ENCODE measurements at regions not wholly inside any gene's neighbourhood (a gene's known extent, or its start where the extent isn't known, plus 50 kb on each side); places are given as distances from the start of the nearest gene placed in this dataset.
A peak's percentile ranks its signal among the peaks of the same experiment; 100 is the strongest.
"Not testable (repeated sequence)": the region's sequence is repeated elsewhere in the genome, so short reads cannot be mapped to it uniquely, and the experiment has no call there.

- not testable (repeated sequence) for DNase-seq (ENCODE audit: low read depth)
Measured at GRCh38 chr4:119437515-119437914, 115.6 kb upstream of the FABP2 start.

GRCh38 chr4:119408561-119409224 is 86.8 kb upstream of the FABP2 start:
- not testable (repeated sequence) for DNase-seq (ENCODE audit: low read depth)

- DNase-seq (ENCODE audit: low read depth): not testable (repeated sequence)
Measured at GRCh38 chr4:119406721-119407460, 85.0 kb upstream of the FABP2 start.

- DNase-seq (ENCODE audit: low read depth): not testable (repeated sequence)
Measured at GRCh38 chr4:119406041-119406440, 84.1 kb upstream of the FABP2 start.

GRCh38 chr4:119402322-119403308 is 80.7 kb upstream of the FABP2 start:
- not testable (repeated sequence) for DNase-seq (ENCODE audit: low read depth)

- not testable (repeated sequence) for DNase-seq (ENCODE audit: low read depth)
Measured at GRCh38 chr4:119395701-119396100, 73.8 kb upstream of the FABP2 start.

- DNase-seq (ENCODE audit: low read depth): no peak
Measured at GRCh38 chr4:119394826-119395225, 72.9 kb upstream of the FABP2 start.

- not testable (repeated sequence) for DNase-seq (ENCODE audit: low read depth)
Measured at GRCh38 chr4:119388791-119389190, 66.9 kb upstream of the FABP2 start.

GRCh38 chr4:119374616-119375015 is 52.7 kb upstream of the FABP2 start:
- peak; percentile 41 for DNase-seq (ENCODE audit: low read depth)

GRCh38 chr4:119372316-119373062 is 50.6 kb upstream of the FABP2 start:
- not testable (repeated sequence) for DNase-seq (ENCODE audit: low read depth)
